ENCODE measurements at regions not wholly inside any gene's neighbourhood (a gene's known extent, or its start where the extent isn't known, plus 50 kb on each side); places are given as distances from the start of the nearest gene placed in this dataset.
"Not testable (repeated sequence)": the region's sequence is repeated elsewhere in the genome, so short reads cannot be mapped to it uniquely, and the experiment has no call there.

GRCh38 chr1:105231378-105231777 is 1481.7 kb downstream of the AMY1C start:
- no peak for DNase-seq

GRCh38 chr1:105243411-105243810 is 1493.7 kb downstream of the AMY1C start:
- DNase-seq = peak; percentile 44 to 79

GRCh38 chr1:105243969-105244368 is 1494.3 kb downstream of the AMY1C start:
- DNase-seq = peak; percentile 14 to 41

GRCh38 chr1:105254906-105255305 is 1505.2 kb downstream of the AMY1C start:
- DNase-seq = peak in 1 of 2 experiments; percentile 12

- no peak for DNase-seq
Measured at GRCh38 chr1:105260001-105260400, 1510.3 kb downstream of the AMY1C start.

- no peak for DNase-seq
Measured at GRCh38 chr1:105270966-105271365, 1521.3 kb downstream of the AMY1C start.

- DNase-seq = not testable (repeated sequence)
Measured at GRCh38 chr1:105272376-105272775, 1522.7 kb downstream of the AMY1C start.

- DNase-seq = no peak
Measured at GRCh38 chr1:105294838-105295237, 1545.1 kb downstream of the AMY1C start.

GRCh38 chr1:105310063-105310462 is 1560.4 kb downstream of the AMY1C start:
- no peak for DNase-seq

GRCh38 chr1:105317976-105318375 is 1568.3 kb downstream of the AMY1C start:
- DNase-seq = no peak

GRCh38 chr1:105326886-105327285 is 1577.2 kb downstream of the AMY1C start:
- no peak for DNase-seq

- peak; percentile 31 to 65 for DNase-seq
Measured at GRCh38 chr1:105337420-105337819, 1587.7 kb downstream of the AMY1C start.

- DNase-seq = no peak
Measured at GRCh38 chr1:105343317-105343716, 1593.6 kb downstream of the AMY1C start.

- DNase-seq = no peak
Measured at GRCh38 chr1:105359457-105359856, 1609.8 kb downstream of the AMY1C start.

- DNase-seq = no peak
Measured at GRCh38 chr1:105362438-105362837, 1612.7 kb downstream of the AMY1C start.

- DNase-seq = peak in 1 of 2 experiments; percentile 24
Measured at GRCh38 chr1:105368446-105368845, 1618.7 kb downstream of the AMY1C start.

GRCh38 chr1:105373681-105374080 is 1624.0 kb downstream of the AMY1C start:
- DNase-seq = peak in 1 of 2 experiments; percentile 6

GRCh38 chr1:105386489-105386888 is 1636.8 kb downstream of the AMY1C start:
- peak; percentile 57 to 83 for DNase-seq

GRCh38 chr1:105396001-105396400 is 1646.3 kb downstream of the AMY1C start:
- no peak for DNase-seq

GRCh38 chr1:105398909-105399308 is 1649.2 kb downstream of the AMY1C start:
- no peak for DNase-seq

- no peak for DNase-seq
Measured at GRCh38 chr1:105399716-105400115, 1650.0 kb downstream of the AMY1C start.

- DNase-seq = no peak
Measured at GRCh38 chr1:105416261-105416660, 1640.2 kb upstream of the PRMT6 start.

- DNase-seq = peak in 1 of 2 experiments; percentile 57
Measured at GRCh38 chr1:105419030-105419429, 1637.4 kb upstream of the PRMT6 start.

- DNase-seq = peak in 1 of 2 experiments; percentile 73
Measured at GRCh38 chr1:105427543-105427942, 1628.9 kb upstream of the PRMT6 start.

GRCh38 chr1:105436589-105437259 is 1619.8 kb upstream of the PRMT6 start:
- DNase-seq = no peak

All from NCI-H446 (cell line).